SK-N-SH (cell line): ENCODE measurements at regions not wholly inside any gene's neighbourhood (a gene's known extent, or its start where the extent isn't known, plus 50 kb on each side); places are given as distances from the start of the nearest gene placed in this dataset.

Experiments
- CTCF ChIP-seq: fragments of 200-600 bp; sonication (generic); IDR thresholded peaks from 2 replicates; pipeline ENCODE4 v1.6.1; 2017; ENCODE audit warnings: antibody characterized with exemption, mild to moderate bottlenecking, moderate library complexity
- POLR2AphosphoS5 ChIP-seq: IDR thresholded peaks from 2 replicates; pipeline ENCODE4 v1.6.1; 2012; ENCODE audit warnings: low read depth, low read length
- RCOR1 ChIP-seq: fragments of 150-350 bp; IDR thresholded peaks from 2 replicates; pipeline ENCODE4 v1.6.1; 2017; ENCODE audit warnings: antibody characterized with exemption, low read length

GRCh38 chr14:83172363-83172762 is 1638.7 kb upstream of the SEL1L start:
- TF ChIP-seq CTCF (no peak), RCOR1 (no peak), POLR2AphosphoS5 (no peak)
